DND-41 (cell line): ENCODE measurements at regions not wholly inside any gene's neighbourhood (a gene's known extent, or its start where the extent isn't known, plus 50 kb on each side); places are given as distances from the start of the nearest gene placed in this dataset.

Source experiments
- ATAC-seq: fragments of 200-7000 bp; cut with Tn5 transposase; 3 replicates; pipeline ENCODE4 v1.9.1; 2021; ENCODE audit warnings: low read depth; ENCODE audit not compliant: insufficient read depth
- DNase-seq: peaks from one replicate; pipeline ENCODE4 v3.0.0-alpha.2; 2020
- H2AFZ ChIP-seq: 2 replicates; pipeline ENCODE4 v1.6.0; 2012; ENCODE audit warnings: low read depth, low read length
- H3K27ac ChIP-seq: 2 replicates; pipeline ENCODE4 v1.5.1; 2012; ENCODE audit warnings: low read length, inconsistent platforms
- H3K27me3 ChIP-seq: fragments of 200-600 bp; sonication (generic); 2 replicates; pipeline ENCODE4 v1.6.0; 2012; ENCODE audit warnings: low read length, mild to moderate bottlenecking, inconsistent platforms; ENCODE audit not compliant: insufficient read depth, poor library complexity
- H3K36me3 ChIP-seq: 2 replicates; pipeline ENCODE4 v1.5.1; 2012; ENCODE audit warnings: low read length, inconsistent platforms; ENCODE audit not compliant: insufficient read depth
- H3K4me1 ChIP-seq: 2 replicates; pipeline ENCODE4 v1.5.1; 2012; ENCODE audit warnings: mild to moderate bottlenecking, low read length; ENCODE audit not compliant: insufficient read depth
- H3K4me2 ChIP-seq: 2 replicates; pipeline ENCODE4 v1.6.0; 2012; ENCODE audit warnings: mild to moderate bottlenecking, moderate library complexity, low read length, inconsistent platforms; ENCODE audit not compliant: insufficient read depth
- H3K4me3 ChIP-seq, 2 experiments: fragments of 200-600 bp in 1 of 2; shearing (Covaris generic) in 1 of 2; 2 replicates each; pipeline ENCODE4 v1.5.1; 2012 to 2016; ENCODE audit warnings: inconsistent platforms in 2 of 2, low read length in 2 of 2, mild to moderate bottlenecking in 2 of 2, low read depth in 1 of 2, moderate library complexity in 1 of 2
- H3K79me2 ChIP-seq: 2 replicates; pipeline ENCODE4 v1.6.0; 2012; ENCODE audit warnings: low read length, inconsistent platforms; ENCODE audit not compliant: insufficient read depth
- H3K9ac ChIP-seq: 2 replicates; pipeline ENCODE4 v1.6.0; 2012; ENCODE audit warnings: low read depth, mild to moderate bottlenecking, inconsistent platforms, low read length, moderate library complexity
- H3K9me3 ChIP-seq: 2 replicates; pipeline ENCODE4 v1.5.1; 2012; ENCODE audit warnings: low read length, moderate library complexity, mild to moderate bottlenecking, inconsistent platforms; ENCODE audit not compliant: insufficient read depth, severe bottlenecking
- H4K20me1 ChIP-seq: 2 replicates; pipeline ENCODE4 v1.6.0; 2012; ENCODE audit warnings: low read length; ENCODE audit not compliant: insufficient read depth
- EZH2 ChIP-seq: IDR thresholded peaks from 3 replicates; pipeline ENCODE4 v1.6.1; 2012; ENCODE audit warnings: borderline replicate concordance, low read depth, mild to moderate bottlenecking, moderate library complexity, low read length, inconsistent platforms; ENCODE audit not compliant: severe bottlenecking
- TF ChIP-seq, protein P1 (sequence below): IDR thresholded peaks from 2 replicates; pipeline ENCODE4 v1.5.1; 2012; ENCODE audit warnings: borderline replicate concordance, low read length, moderate library complexity, mild to moderate bottlenecking; ENCODE audit not compliant: poor library complexity, severe bottlenecking; ENCODE audit errors: extremely low read depth

DNA sequence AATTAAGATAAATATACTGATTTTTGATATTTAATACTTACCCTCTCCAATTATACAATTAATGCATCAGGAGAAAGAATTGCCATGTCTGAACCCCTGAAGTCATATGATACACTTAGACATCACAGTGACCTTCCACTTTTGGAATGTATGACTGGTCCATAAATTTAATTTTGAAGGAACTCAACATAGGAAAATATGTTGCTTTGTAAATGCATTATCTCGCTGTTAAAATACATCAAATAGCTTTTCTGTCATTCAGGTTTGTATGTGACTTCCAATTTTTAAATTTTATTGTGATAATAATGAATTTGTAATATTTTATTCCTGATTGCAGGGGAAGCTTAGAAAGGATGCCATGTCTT is 631.9 kb upstream of the ANKRD30A start:
- Histone ChIP-seq H3K4me1 (no peaks in the 10 kb centered on the region), H2AFZ (no peak overlapping the region), H3K9ac (no peak overlapping the region), H3K4me2 (no peak overlapping the region), H3K4me3 (no peak overlapping the region), H3K9me3 (no peaks in the 10 kb centered on the region), H3K36me3 (no peaks in the 10 kb centered on the region), H3K79me2 (no peaks in the 10 kb centered on the region), H3K27me3 (no peaks in the 10 kb centered on the region), H3K27ac (no peak overlapping the region), H4K20me1 (no peaks in the 10 kb centered on the region)
- ATAC-seq (no peak), DNase-seq (no peak)
- TF ChIP-seq EZH2: no peak
- TF ChIP-seq, protein P1, sequence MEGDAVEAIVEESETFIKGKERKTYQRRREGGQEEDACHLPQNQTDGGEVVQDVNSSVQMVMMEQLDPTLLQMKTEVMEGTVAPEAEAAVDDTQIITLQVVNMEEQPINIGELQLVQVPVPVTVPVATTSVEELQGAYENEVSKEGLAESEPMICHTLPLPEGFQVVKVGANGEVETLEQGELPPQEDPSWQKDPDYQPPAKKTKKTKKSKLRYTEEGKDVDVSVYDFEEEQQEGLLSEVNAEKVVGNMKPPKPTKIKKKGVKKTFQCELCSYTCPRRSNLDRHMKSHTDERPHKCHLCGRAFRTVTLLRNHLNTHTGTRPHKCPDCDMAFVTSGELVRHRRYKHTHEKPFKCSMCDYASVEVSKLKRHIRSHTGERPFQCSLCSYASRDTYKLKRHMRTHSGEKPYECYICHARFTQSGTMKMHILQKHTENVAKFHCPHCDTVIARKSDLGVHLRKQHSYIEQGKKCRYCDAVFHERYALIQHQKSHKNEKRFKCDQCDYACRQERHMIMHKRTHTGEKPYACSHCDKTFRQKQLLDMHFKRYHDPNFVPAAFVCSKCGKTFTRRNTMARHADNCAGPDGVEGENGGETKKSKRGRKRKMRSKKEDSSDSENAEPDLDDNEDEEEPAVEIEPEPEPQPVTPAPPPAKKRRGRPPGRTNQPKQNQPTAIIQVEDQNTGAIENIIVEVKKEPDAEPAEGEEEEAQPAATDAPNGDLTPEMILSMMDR: no peak

DNA sequence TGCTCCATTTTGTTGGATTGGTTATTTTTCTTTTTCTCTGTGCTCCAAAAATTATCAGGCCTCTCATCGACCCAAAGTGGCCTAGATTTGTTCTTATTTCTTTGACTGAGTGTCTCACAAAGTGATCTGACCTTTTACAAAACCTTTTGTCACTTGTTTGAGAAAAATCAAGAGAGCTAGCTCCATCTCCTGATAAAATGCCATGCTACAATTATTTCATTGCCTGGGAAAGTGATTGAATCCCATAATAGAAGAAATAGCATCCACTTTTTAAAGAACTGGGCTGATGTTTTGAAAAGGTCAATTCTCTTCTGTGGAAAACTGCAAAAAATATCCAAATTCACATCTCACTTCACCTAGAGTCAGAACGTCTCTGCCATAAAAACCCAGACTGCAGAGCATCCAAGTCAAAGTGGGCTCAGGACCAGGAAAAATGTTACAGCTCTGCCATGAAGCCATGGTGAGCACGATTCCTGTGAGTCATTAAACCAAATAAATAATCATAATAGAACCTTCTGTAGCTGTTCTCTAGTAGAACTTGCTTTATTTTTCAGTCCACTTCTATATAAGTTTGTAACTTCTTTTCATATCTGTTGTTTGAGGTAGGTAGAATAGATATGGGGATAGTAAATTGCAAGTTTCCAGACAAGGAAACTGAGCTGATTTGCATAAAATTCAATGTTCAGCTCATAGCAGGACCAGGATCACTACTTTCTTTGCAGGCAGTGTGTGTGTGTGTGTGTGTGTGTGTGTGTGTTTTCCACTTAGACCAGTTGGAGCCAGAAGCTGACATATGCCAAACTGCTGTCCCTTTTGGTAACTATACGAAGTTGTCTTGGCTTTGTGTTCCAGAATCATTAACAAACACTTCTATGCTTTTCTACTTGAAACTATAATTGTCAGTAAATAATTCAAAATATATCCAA is 632.5 kb upstream of the ANKRD30A start:
- H3K36me3 ChIP-seq: no peaks in the 10 kb centered on the region
- no peak overlapping the region for H3K9ac ChIP-seq
- DNase-seq (no peak), ATAC-seq (no peak)
- no peaks in the 10 kb centered on the region for H3K9me3 ChIP-seq
- no peaks in the 10 kb centered on the region for H3K79me2 ChIP-seq
- TF ChIP-seq, protein P1: no peak
- no peak for TF ChIP-seq EZH2
- H2AFZ ChIP-seq: no peak overlapping the region
- no peak overlapping the region for H3K27ac ChIP-seq
- no peaks in the 10 kb centered on the region for H3K4me1 ChIP-seq
- no peaks in the 10 kb centered on the region for H3K27me3 ChIP-seq
- no peak overlapping the region for H3K4me3 ChIP-seq
- H4K20me1 ChIP-seq: no peaks in the 10 kb centered on the region
- H3K4me2 ChIP-seq: no peak overlapping the region

DNA sequence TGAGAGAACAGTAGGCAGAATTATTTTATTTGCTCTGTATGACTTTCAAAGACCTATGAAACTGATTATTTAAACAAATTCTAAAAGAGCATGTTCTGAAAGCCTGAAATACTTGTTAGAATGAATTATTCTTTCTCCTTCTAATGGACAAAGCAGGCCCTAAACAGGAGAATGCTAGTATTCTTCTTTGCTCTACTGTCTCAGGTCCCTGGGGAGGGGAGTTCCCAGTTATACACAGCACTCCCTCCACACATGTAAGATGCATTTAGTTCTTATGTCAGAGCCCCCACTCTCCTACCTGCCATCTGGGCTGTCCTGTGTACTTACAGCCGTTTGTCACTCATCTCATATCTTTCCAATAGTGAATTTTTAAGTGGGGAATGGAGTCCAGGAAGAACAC is 633.5 kb upstream of the ANKRD30A start:
- no peak overlapping the region for H2AFZ ChIP-seq
- H3K9me3 ChIP-seq: no peaks in the 10 kb centered on the region
- H3K9ac ChIP-seq: no peak overlapping the region
- DNase-seq (no peak), ATAC-seq (no peak)
- H3K27me3 ChIP-seq: no peaks in the 10 kb centered on the region
- H3K4me1 ChIP-seq: no peaks in the 10 kb centered on the region
- no peaks in the 10 kb centered on the region for H3K79me2 ChIP-seq
- no peak overlapping the region for H3K4me2 ChIP-seq
- no peak overlapping the region for H3K27ac ChIP-seq
- H3K4me3 ChIP-seq: no peak overlapping the region
- no peaks in the 10 kb centered on the region for H3K36me3 ChIP-seq
- TF ChIP-seq, protein P1: no peak
- no peak for TF ChIP-seq EZH2
- H4K20me1 ChIP-seq: no peaks in the 10 kb centered on the region
